Osteocyte (in vitro differentiated cells): ENCODE measurements at regions not wholly inside any gene's neighbourhood (a gene's known extent, or its start where the extent isn't known, plus 50 kb on each side); places are given as distances from the start of the nearest gene placed in this dataset.

Source experiments
- DNase-seq: peaks from one replicate; pipeline ENCODE4 v3.0.0; 2021; ENCODE audit warnings: mixed read lengths; ENCODE audit not compliant: unreplicated experiment; ENCODE audit errors: extremely low spot score
- H3K27ac Mint-ChIP-seq: one replicate; pipeline ENCODE4 v1.8.0; 2021; ENCODE audit warnings: mild to moderate bottlenecking, mixed read lengths; ENCODE audit not compliant: unreplicated experiment
- H3K27me3 Mint-ChIP-seq: one replicate; pipeline ENCODE4 v1.8.0; 2021; ENCODE audit warnings: mixed read lengths; ENCODE audit not compliant: unreplicated experiment
- H3K36me3 Mint-ChIP-seq: one replicate; pipeline ENCODE4 v1.8.0; 2021; ENCODE audit warnings: mixed read lengths; ENCODE audit not compliant: unreplicated experiment
- H3K4me1 Mint-ChIP-seq: one replicate; pipeline ENCODE4 v1.8.0; 2021; ENCODE audit warnings: mixed read lengths; ENCODE audit not compliant: unreplicated experiment
- H3K4me3 Mint-ChIP-seq: one replicate; pipeline ENCODE4 v1.8.0; 2021; ENCODE audit warnings: mild to moderate bottlenecking, moderate library complexity, mixed read lengths; ENCODE audit not compliant: unreplicated experiment
- H3K9me3 Mint-ChIP-seq: one replicate; pipeline ENCODE4 v1.8.0; 2021; ENCODE audit warnings: mixed read lengths; ENCODE audit not compliant: unreplicated experiment
- CTCF ChIP-seq: fragments of 200-600 bp; sonication (generic); IDR thresholded peaks from 2 replicates; pipeline ENCODE4 v1.5.0; 2021; ENCODE audit warnings: antibody characterized with exemption, mild to moderate bottlenecking, moderate library complexity

DNA sequence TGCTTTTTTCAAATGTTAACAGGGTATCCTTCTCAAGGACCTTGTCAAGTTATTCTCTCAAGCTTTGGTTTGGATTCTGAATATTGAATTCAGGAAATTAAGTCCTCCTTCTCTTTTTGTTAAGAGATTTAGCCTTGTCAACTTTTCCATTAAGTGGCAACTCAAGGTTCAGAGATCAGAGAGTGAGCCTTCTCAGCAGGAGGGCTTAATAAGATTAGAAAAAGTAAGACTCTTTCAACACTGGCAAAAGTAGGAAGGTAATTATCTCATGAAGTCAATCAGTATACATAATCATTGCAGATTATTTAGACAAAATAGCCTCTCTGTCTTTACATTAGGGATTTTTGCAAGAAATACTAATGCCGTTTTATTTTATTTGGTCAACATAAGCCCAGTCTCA lies 330.7 kb downstream of the KIF2B start:
- Mint-ChIP-seq H3K4me1 (no peaks in the 10 kb centered on the region), H3K4me3 (no peak overlapping the region), H3K27me3 (no peaks in the 10 kb centered on the region), H3K9me3 (peaks cover 44% of the 10 kb centered on the region), H3K36me3 (no peaks in the 10 kb centered on the region), H3K27ac (no peak overlapping the region)
- TF ChIP-seq CTCF = no peak
- no peak for DNase-seq

DNA sequence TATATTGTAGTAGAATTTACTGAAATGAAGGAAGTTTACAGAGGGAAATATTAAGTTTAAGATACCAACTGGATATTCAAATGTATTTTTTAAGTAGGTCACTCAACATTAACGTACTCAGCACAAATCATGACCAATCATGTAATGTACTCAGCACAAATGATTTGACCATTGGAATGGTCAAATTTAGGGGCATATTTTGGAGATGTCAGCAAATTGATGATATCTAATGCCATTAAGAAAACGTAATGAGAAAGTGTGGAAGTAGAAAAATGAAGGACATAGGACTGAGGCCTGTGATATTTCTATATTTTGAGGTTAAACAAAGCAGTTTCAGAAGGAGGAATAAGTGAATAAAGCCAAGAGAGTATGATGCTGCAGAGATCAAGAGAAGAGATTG lies 334.8 kb downstream of the KIF2B start:
- no peak overlapping the region for H3K4me3 Mint-ChIP-seq
- no peak for DNase-seq
- peaks cover 54% of the 10 kb centered on the region for H3K9me3 Mint-ChIP-seq
- H3K27ac Mint-ChIP-seq = no peak overlapping the region
- no peaks in the 10 kb centered on the region for H3K36me3 Mint-ChIP-seq
- no peak for TF ChIP-seq CTCF
- no peaks in the 10 kb centered on the region for H3K4me1 Mint-ChIP-seq
- H3K27me3 Mint-ChIP-seq = no peaks in the 10 kb centered on the region

DNA sequence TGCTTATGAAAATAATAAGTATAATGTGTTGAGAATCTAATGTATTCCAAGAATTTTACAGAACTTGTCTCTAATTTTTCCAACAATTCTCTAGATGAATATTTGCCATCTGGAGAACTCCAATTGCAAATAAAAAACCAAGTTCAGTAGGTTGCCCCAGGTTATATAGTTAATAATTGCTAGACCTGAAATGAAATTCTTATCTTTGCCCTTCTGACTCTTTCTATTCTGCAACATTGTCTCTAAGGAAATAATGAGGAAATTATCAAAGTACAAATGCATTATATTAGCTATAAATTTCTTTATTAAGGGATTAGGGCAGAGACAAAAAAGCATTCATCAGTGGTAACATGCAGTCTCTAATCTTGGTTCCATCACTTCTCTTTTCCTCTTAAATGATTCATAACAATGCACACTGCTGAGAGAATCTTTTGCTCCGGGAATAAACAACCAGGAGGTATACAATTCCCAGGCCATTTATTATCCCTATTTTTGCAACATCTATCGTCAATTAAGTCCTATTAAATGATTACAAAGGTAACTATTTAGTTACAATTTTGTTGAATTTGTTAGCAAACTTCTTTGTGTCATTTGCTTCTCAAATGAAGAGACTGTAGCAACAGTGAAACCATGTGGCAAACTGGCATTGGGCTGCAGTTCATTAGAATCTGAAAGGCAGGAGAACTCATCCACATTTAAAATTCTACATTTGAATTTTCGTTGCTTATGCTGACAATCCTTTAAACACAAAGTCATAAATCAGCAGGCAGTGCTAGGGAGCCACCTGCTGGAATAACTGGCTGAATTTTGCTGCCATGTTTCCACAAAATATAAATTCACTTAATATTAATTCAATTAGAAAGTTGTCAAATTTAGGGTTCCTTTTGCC lies 349.6 kb downstream of the KIF2B start:
- TF ChIP-seq CTCF = peak; percentile 56
- no peak for DNase-seq
- Mint-ChIP-seq H3K36me3 (no peaks in the 10 kb centered on the region), H3K4me1 (no peaks in the 10 kb centered on the region), H3K9me3 (peaks cover under 1% of the 10 kb centered on the region), H3K4me3 (no peak overlapping the region), H3K27ac (no peak overlapping the region), H3K27me3 (no peaks in the 10 kb centered on the region)

GRCh38 chr17:54172985-54173316 lies 350.2 kb downstream of the KIF2B start:
- Mint-ChIP-seq H3K4me3 (no peak overlapping the region), H3K27me3 (no peaks in the 10 kb centered on the region), H3K4me1 (no peaks in the 10 kb centered on the region), H3K9me3 (no peaks in the 10 kb centered on the region), H3K36me3 (no peaks in the 10 kb centered on the region), H3K27ac (no peak overlapping the region)
- DNase-seq = no peak
- no peak for TF ChIP-seq CTCF

GRCh38 chr17:54177606-54178308 lies 355.0 kb downstream of the KIF2B start:
- no peak for DNase-seq
- H3K4me3 Mint-ChIP-seq = no peak overlapping the region
- no peaks in the 10 kb centered on the region for H3K36me3 Mint-ChIP-seq
- no peaks in the 10 kb centered on the region for H3K4me1 Mint-ChIP-seq
- no peaks in the 10 kb centered on the region for H3K27me3 Mint-ChIP-seq
- no peak overlapping the region for H3K27ac Mint-ChIP-seq
- no peak for TF ChIP-seq CTCF
- peaks cover 5% of the 10 kb centered on the region for H3K9me3 Mint-ChIP-seq
